ENCODE measurements at regions not wholly inside any gene's neighbourhood (a gene's known extent, or its start where the extent isn't known, plus 50 kb on each side); places are given as distances from the start of the nearest gene placed in this dataset.
"Not testable (repeated sequence)": the region's sequence is repeated elsewhere in the genome, so short reads cannot be mapped to it uniquely, and the experiment has no call there.

- Mint-ChIP-seq H3K27ac (ENCODE audit: unreplicated experiment) (no peak overlapping the region), H3K4me3 (ENCODE audit: unreplicated experiment) (no peak overlapping the region), H3K9me3 (ENCODE audit: unreplicated experiment) (no peaks in the 10 kb centered on the region), H3K36me3 (ENCODE audit: low read depth, unreplicated experiment) (peaks cover 2% of the 10 kb centered on the region), H3K27me3 (ENCODE audit: unreplicated experiment) (peaks cover 5% of the 10 kb centered on the region), H3K4me1 (ENCODE audit: unreplicated experiment) (no peaks in the 10 kb centered on the region)
- no peak for TF ChIP-seq CTCF (IDR thresholded peaks at IDR 0.05; ENCODE audit: unreplicated experiment)
- DNase-seq (ENCODE audit: low spot score): no peak
Measured at GRCh38 chr4:42308247-42308646, 89.0 kb upstream of the SHISA3 start.

GRCh38 chr4:42309361-42310260 lies 87.7 kb upstream of the SHISA3 start:
- Mint-ChIP-seq H3K4me3 (ENCODE audit: unreplicated experiment) (no peak overlapping the region), H3K4me1 (ENCODE audit: unreplicated experiment) (no peaks in the 10 kb centered on the region), H3K36me3 (ENCODE audit: low read depth, unreplicated experiment) (peaks cover 10% of the 10 kb centered on the region), H3K9me3 (ENCODE audit: unreplicated experiment) (no peaks in the 10 kb centered on the region), H3K27me3 (ENCODE audit: unreplicated experiment) (peaks cover 5% of the 10 kb centered on the region), H3K27ac (ENCODE audit: unreplicated experiment) (no peak overlapping the region)
- no peak for TF ChIP-seq CTCF (IDR thresholded peaks at IDR 0.05; ENCODE audit: unreplicated experiment)
- no peak for DNase-seq (ENCODE audit: low spot score)

- no peak for TF ChIP-seq CTCF (IDR thresholded peaks at IDR 0.05; ENCODE audit: unreplicated experiment)
- Mint-ChIP-seq H3K4me3 (ENCODE audit: unreplicated experiment) (no peak overlapping the region), H3K27ac (ENCODE audit: unreplicated experiment) (no peak overlapping the region), H3K27me3 (ENCODE audit: unreplicated experiment) (peaks cover 5% of the 10 kb centered on the region), H3K9me3 (ENCODE audit: unreplicated experiment) (no peaks in the 10 kb centered on the region), H3K4me1 (ENCODE audit: unreplicated experiment) (no peaks in the 10 kb centered on the region), H3K36me3 (ENCODE audit: low read depth, unreplicated experiment) (peaks cover 10% of the 10 kb centered on the region)
- no peak for DNase-seq (ENCODE audit: low spot score)
Measured at GRCh38 chr4:42310358-42310757, 86.9 kb upstream of the SHISA3 start.

- H3K36me3 Mint-ChIP-seq (ENCODE audit: low read depth, unreplicated experiment): peaks cover 10% of the 10 kb centered on the region
- H3K9me3 Mint-ChIP-seq (ENCODE audit: unreplicated experiment): no peaks in the 10 kb centered on the region
- H3K27me3 Mint-ChIP-seq (ENCODE audit: unreplicated experiment): peaks cover 6% of the 10 kb centered on the region
- DNase-seq (ENCODE audit: low spot score): no peak
- H3K4me1 Mint-ChIP-seq (ENCODE audit: unreplicated experiment): peaks cover 3% of the 10 kb centered on the region
- H3K27ac Mint-ChIP-seq (ENCODE audit: unreplicated experiment): no peak overlapping the region
- no peak for TF ChIP-seq CTCF (IDR thresholded peaks at IDR 0.05; ENCODE audit: unreplicated experiment)
- no peak overlapping the region for H3K4me3 Mint-ChIP-seq (ENCODE audit: unreplicated experiment)
Measured at GRCh38 chr4:42310806-42311205, 86.5 kb upstream of the SHISA3 start.

- Mint-ChIP-seq H3K4me1 (ENCODE audit: unreplicated experiment) (peaks cover 11% of the 10 kb centered on the region), H3K9me3 (ENCODE audit: unreplicated experiment) (no peaks in the 10 kb centered on the region), H3K36me3 (ENCODE audit: low read depth, unreplicated experiment) (peaks cover 10% of the 10 kb centered on the region), H3K4me3 (ENCODE audit: unreplicated experiment) (no peak overlapping the region), H3K27me3 (ENCODE audit: unreplicated experiment) (peaks cover 5% of the 10 kb centered on the region), H3K27ac (ENCODE audit: unreplicated experiment) (no peak overlapping the region)
- no peak for DNase-seq (ENCODE audit: low spot score)
- no peak for TF ChIP-seq CTCF (IDR thresholded peaks at IDR 0.05; ENCODE audit: unreplicated experiment)
Measured at GRCh38 chr4:42311591-42311990, 85.7 kb upstream of the SHISA3 start.

- H3K4me1 Mint-ChIP-seq (ENCODE audit: unreplicated experiment): peaks cover 15% of the 10 kb centered on the region
- not testable (repeated sequence) for H3K27ac Mint-ChIP-seq (ENCODE audit: unreplicated experiment); DNase-seq (ENCODE audit: low spot score); H3K36me3 Mint-ChIP-seq (ENCODE audit: low read depth, unreplicated experiment); H3K27me3 Mint-ChIP-seq (ENCODE audit: unreplicated experiment); H3K4me3 Mint-ChIP-seq (ENCODE audit: unreplicated experiment); H3K9me3 Mint-ChIP-seq (ENCODE audit: unreplicated experiment)
Measured at GRCh38 chr4:42313420-42313819, 83.9 kb upstream of the SHISA3 start.
